ENCODE measurements at regions not wholly inside any gene's neighbourhood (a gene's known extent, or its start where the extent isn't known, plus 50 kb on each side); places are given as distances from the start of the nearest gene placed in this dataset.

DNA sequence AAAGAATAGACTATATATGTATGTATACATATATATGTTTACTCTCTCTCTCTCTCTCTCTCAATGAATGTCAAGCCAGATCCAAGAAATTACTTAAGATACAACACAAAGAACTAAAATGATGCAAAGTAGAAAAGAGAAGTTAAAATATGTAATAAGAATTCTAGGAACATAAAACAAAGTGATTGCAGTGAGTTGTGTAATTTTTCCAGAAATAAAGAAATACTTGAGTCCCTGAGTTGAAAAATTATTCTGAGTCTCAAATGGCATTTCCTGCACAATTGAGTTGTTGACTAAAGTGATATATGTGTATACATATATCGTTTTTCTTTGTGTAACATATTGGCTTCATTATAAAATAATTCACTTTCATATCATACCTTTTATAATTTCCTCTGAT, 262.4 kb downstream of the INSIG2 start:
- H3K4me2 ChIP-seq (ENCODE audit: insufficient read depth, low read length), result no peak overlapping the region
- no peak for DNase-seq (ENCODE audit: extremely low read depth in 1 of 4, low spot score in 3 of 4)
- intact Hi-C loops (cut with micrococcal nuclease) (no loop called here), in situ Hi-C loops (cut with MboI) (no loop called here)
- no peak overlapping the region for H3K27ac ChIP-seq (ENCODE audit: extremely low read depth, low read depth, low read length)
- 0% methylated on average over 1 of the region's 1 CpG for WGBS (ENCODE audit: insufficient coverage, low coverage, missing lambda C conversion rate)
- no peaks in the 10 kb centered on the region for H3K9me1 ChIP-seq (ENCODE audit: control insufficient read depth, insufficient read depth, low read length)
- no peaks in the 10 kb centered on the region for H4K20me1 ChIP-seq (replicated peaks; ENCODE audit: control insufficient read depth, insufficient read depth, low read length)
- ATAC-seq, result no peak
- H3K79me2 ChIP-seq (ENCODE audit: control insufficient read depth, insufficient read depth, low read length), result no peaks in the 10 kb centered on the region
- ChIA-PET CTCF (ENCODE audit: low intra/inter-chr PET ratio) (no interaction called here), POLR2A (no interaction called here)
- H3K4me1 ChIP-seq (replicated peaks in 1 of 2; ENCODE audit: control insufficient read depth in 2 of 2, insufficient read depth in 2 of 2, low read length in 2 of 2), result no peaks in the 10 kb centered on the region
- H2AFZ ChIP-seq (ENCODE audit: low read depth, low read length), result no peak overlapping the region
- no peak for FAIRE-seq
- no peak overlapping the region for H3K4me3 ChIP-seq
- TF ChIP-seq, protein P1, sequence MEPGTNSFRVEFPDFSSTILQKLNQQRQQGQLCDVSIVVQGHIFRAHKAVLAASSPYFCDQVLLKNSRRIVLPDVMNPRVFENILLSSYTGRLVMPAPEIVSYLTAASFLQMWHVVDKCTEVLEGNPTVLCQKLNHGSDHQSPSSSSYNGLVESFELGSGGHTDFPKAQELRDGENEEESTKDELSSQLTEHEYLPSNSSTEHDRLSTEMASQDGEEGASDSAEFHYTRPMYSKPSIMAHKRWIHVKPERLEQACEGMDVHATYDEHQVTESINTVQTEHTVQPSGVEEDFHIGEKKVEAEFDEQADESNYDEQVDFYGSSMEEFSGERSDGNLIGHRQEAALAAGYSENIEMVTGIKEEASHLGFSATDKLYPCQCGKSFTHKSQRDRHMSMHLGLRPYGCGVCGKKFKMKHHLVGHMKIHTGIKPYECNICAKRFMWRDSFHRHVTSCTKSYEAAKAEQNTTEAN (CRISPR knock-in tag; IDR thresholded peaks at IDR 0.05), result no peak
- TF ChIP-seq SMARCA5 (IDR thresholded peaks at IDR 0.05) (no peak), NCOA2 (IDR thresholded peaks at IDR 0.05; ENCODE audit: partially characterized antibody in 2 of 2) (no peak), ZNF134 (CRISPR knock-in tag; conservative IDR thresholded peaks at IDR 0.05) (no peak), ZNF584 (CRISPR knock-in tag; IDR thresholded peaks at IDR 0.05; ENCODE audit: low read depth) (no peak), MBD2 (IDR thresholded peaks at IDR 0.05; ENCODE audit: borderline replicate concordance, low read depth) (no peak), PHTF2 (CRISPR knock-in tag; IDR thresholded peaks at IDR 0.05) (no peak), STAT5B (CRISPR knock-in tag; IDR thresholded peaks at IDR 0.05) (no peak), HDAC8 (tag; IDR thresholded peaks at IDR 0.05) (no peak), NFXL1 (CRISPR knock-in tag; IDR thresholded peaks at IDR 0.05) (no peak)
- TF ChIP-seq, protein P2, sequence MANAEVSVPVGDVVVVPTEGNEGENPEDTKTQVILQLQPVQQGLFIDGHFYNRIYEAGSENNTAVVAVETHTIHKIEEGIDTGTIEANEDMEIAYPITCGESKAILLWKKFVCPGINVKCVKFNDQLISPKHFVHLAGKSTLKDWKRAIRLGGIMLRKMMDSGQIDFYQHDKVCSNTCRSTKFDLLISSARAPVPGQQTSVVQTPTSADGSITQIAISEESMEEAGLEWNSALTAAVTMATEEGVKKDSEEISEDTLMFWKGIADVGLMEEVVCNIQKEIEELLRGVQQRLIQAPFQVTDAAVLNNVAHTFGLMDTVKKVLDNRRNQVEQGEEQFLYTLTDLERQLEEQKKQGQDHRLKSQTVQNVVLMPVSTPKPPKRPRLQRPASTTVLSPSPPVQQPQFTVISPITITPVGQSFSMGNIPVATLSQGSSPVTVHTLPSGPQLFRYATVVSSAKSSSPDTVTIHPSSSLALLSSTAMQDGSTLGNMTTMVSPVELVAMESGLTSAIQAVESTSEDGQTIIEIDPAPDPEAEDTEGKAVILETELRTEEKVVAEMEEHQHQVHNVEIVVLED (CRISPR knock-in tag; IDR thresholded peaks at IDR 0.05), result no peak
- TF ChIP-seq, protein P3, sequence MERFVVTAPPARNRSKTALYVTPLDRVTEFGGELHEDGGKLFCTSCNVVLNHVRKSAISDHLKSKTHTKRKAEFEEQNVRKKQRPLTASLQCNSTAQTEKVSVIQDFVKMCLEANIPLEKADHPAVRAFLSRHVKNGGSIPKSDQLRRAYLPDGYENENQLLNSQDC (CRISPR knock-in tag; IDR thresholded peaks at IDR 0.05), result no peak
- no peaks in the 10 kb centered on the region for H3K27me3 ChIP-seq (ENCODE audit: control insufficient read depth in 2 of 2, insufficient read depth in 2 of 2, low read length in 2 of 2)
- no peaks in the 10 kb centered on the region for H3K9me3 ChIP-seq (replicated peaks; ENCODE audit: control insufficient read depth, insufficient read depth, low read depth, low read length)
- no peaks in the 10 kb centered on the region for H3K36me3 ChIP-seq (ENCODE audit: control insufficient read depth, insufficient read depth, low read length)
- BruUV-seq (replicated peaks), result no TSS peak
- no peak overlapping the region for H3K9ac ChIP-seq (ENCODE audit: insufficient read depth in 1 of 2, low read depth in 2 of 2, low read length in 2 of 2)

All from K562 (cell line).